IMR-90 (cell line): ENCODE measurements at regions not wholly inside any gene's neighbourhood (a gene's known extent, or its start where the extent isn't known, plus 50 kb on each side); places are given as distances from the start of the nearest gene placed in this dataset.

Experiments used
- ATAC-seq: fragments of 200-7000 bp; cut with Tn5 transposase; 2 replicates; pipeline ENCODE4 v1.9.1; 2020; ENCODE audit warnings: low read depth, mild to moderate bottlenecking, moderate library complexity
- BruUV-seq: library from RNA; stranded (reverse); fragments of 400-500 nt; replicated peaks from 2 replicates; lab custom pipeline; 2021; lab: Mats Ljungman, UMichigan
- CTCF ChIA-PET: fragments of 300-600 bp; formaldehyde crosslinking; extraction: SDS; loops from one replicate; lab custom pipeline; 2021; ENCODE audit warnings: antibody characterized with exemption; lab: Yijun Ruan, JAX
- POLR2A ChIA-PET: fragments of 300-600 bp; sonication (Branson Sonifier 250); formaldehyde crosslinking; loops from one replicate; lab custom pipeline; 2022; ENCODE audit warnings: antibody characterized with exemption; ENCODE audit not compliant: unreplicated experiment; lab: Charles Lee
- DNase-seq: peaks from one replicate; pipeline ENCODE4 v3.0.0; 2013
- H2AFZ ChIP-seq: replicated peaks from 2 replicates; pipeline ENCODE3; 2013; ENCODE audit warnings: low read length, mild to moderate bottlenecking; ENCODE audit not compliant: poor library complexity
- H2AK5ac ChIP-seq: 2 replicates; pipeline ENCODE4 v1.6.1; 2013; ENCODE audit warnings: low read depth, low read length, inconsistent platforms
- H2AK9ac ChIP-seq: replicated peaks from 2 replicates; pipeline ENCODE3; 2013; ENCODE audit warnings: mild to moderate bottlenecking, low read depth, low read length, moderate library complexity; ENCODE audit not compliant: poor library complexity
- H2BK120ac ChIP-seq: 2 replicates; pipeline ENCODE4 v1.6.1; 2013; ENCODE audit warnings: low read depth, low read length, inconsistent platforms
- H2BK15ac ChIP-seq: 3 replicates; pipeline ENCODE4 v1.6.1; 2013; ENCODE audit warnings: low read depth, low read length, inconsistent platforms
- H2BK20ac ChIP-seq: 2 replicates; pipeline ENCODE4 v1.6.1; 2013; ENCODE audit warnings: low read depth, mild to moderate bottlenecking, inconsistent platforms, low read length, moderate library complexity
- H2BK5ac ChIP-seq: 2 replicates; pipeline ENCODE4 v1.6.1; 2013; ENCODE audit warnings: mild to moderate bottlenecking, low read depth, low read length, inconsistent platforms; ENCODE audit not compliant: poor library complexity, severe bottlenecking
- H3K14ac ChIP-seq: replicated peaks from 2 replicates; pipeline ENCODE4 v1.6.1; 2013; ENCODE audit warnings: low read depth, low read length, inconsistent platforms
- H3K18ac ChIP-seq: 2 replicates; pipeline ENCODE4 v1.6.1; 2013; ENCODE audit warnings: low read depth, low read length, control low read depth
- H3K23ac ChIP-seq: 2 replicates; pipeline ENCODE4 v1.6.1; 2013; ENCODE audit warnings: low read depth, low read length, inconsistent platforms
- H3K27ac ChIP-seq: 2 replicates; pipeline ENCODE4 v1.5.1; 2013; ENCODE audit warnings: mild to moderate bottlenecking, control low read depth, low read length; ENCODE audit not compliant: insufficient read depth
- H3K27me3 ChIP-seq: 2 replicates; pipeline ENCODE4 v1.6.1; 2013; ENCODE audit warnings: low read length; ENCODE audit not compliant: control insufficient read depth, insufficient read depth
- H3K36me3 ChIP-seq: 2 replicates; pipeline ENCODE4 v1.6.1; 2013; ENCODE audit warnings: low read length, mixed read lengths; ENCODE audit not compliant: control insufficient read depth, insufficient read depth
- H3K4ac ChIP-seq: 2 replicates; pipeline ENCODE4 v1.6.1; 2013; ENCODE audit warnings: low read depth, low read length, inconsistent platforms
- H3K4me1 ChIP-seq: 2 replicates; pipeline ENCODE4 v1.6.1; 2013; ENCODE audit warnings: low read length, mixed read lengths; ENCODE audit not compliant: control insufficient read depth, insufficient read depth
- H3K4me2 ChIP-seq: 2 replicates; pipeline ENCODE4 v1.6.1; 2013; ENCODE audit warnings: low read depth, mild to moderate bottlenecking, control low read depth, low read length, moderate library complexity
- H3K4me3 ChIP-seq: 2 replicates; pipeline ENCODE4 v1.5.1; 2013; ENCODE audit warnings: low read depth, mild to moderate bottlenecking, control low read depth, low read length, moderate library complexity; ENCODE audit not compliant: insufficient read depth
- H3K56ac ChIP-seq: 2 replicates; pipeline ENCODE4 v1.6.1; 2013; ENCODE audit warnings: low read length, inconsistent platforms; ENCODE audit not compliant: insufficient read depth; ENCODE audit errors: extremely low read depth
- H3K79me1 ChIP-seq, 2 experiments: 2 replicates each; pipeline ENCODE4 v1.6.1; 2013; ENCODE audit warnings: low read length in 2 of 2, inconsistent platforms in 1 of 2, low read depth in 1 of 2
- H3K9ac ChIP-seq: 2 replicates; pipeline ENCODE4 v1.6.1; 2013; ENCODE audit warnings: low read depth, low read length, control low read depth
- H3K9me1 ChIP-seq: 2 replicates; pipeline ENCODE4 v1.6.1; 2013; ENCODE audit warnings: low read length, inconsistent platforms; ENCODE audit not compliant: insufficient read depth
- H3K9me3 ChIP-seq: 2 replicates; pipeline ENCODE4 v1.6.1; 2013; ENCODE audit warnings: low read length; ENCODE audit not compliant: control insufficient read depth, insufficient read depth
- H4K20me1 ChIP-seq: 2 replicates; pipeline ENCODE4 v1.6.1; 2013; ENCODE audit warnings: low read length, inconsistent platforms; ENCODE audit not compliant: insufficient read depth
- H4K5ac ChIP-seq: 2 replicates; pipeline ENCODE4 v1.6.1; 2013; ENCODE audit warnings: mild to moderate bottlenecking, low read depth, low read length, control low read depth
- H4K8ac ChIP-seq, 2 experiments: 2 replicates each; pipeline ENCODE4 v1.6.1; 2013; ENCODE audit warnings: low read depth in 2 of 2, low read length in 2 of 2, control low read depth in 1 of 2, inconsistent platforms in 1 of 2
- H4K91ac ChIP-seq: 2 replicates; pipeline ENCODE4 v1.6.1; 2013; ENCODE audit warnings: low read depth, low read length, inconsistent platforms; ENCODE audit not compliant: insufficient read depth
- CEBPB ChIP-seq: IDR thresholded peaks from 2 replicates; pipeline ENCODE4 v1.6.1; 2012; ENCODE audit warnings: low read depth, low read length, improper control_type of control experiment
- ELK1 ChIP-seq: fragments of 150-350 bp; IDR thresholded peaks from 2 replicates; pipeline ENCODE4 v1.6.1; 2016; ENCODE audit warnings: low read depth, mild to moderate bottlenecking, low read length, moderate library complexity, borderline replicate concordance
- MAZ ChIP-seq: IDR thresholded peaks from 2 replicates; pipeline ENCODE4 v1.6.1; 2012; ENCODE audit warnings: low read depth, mild to moderate bottlenecking, low read length, improper control_type of control experiment, moderate library complexity, borderline replicate concordance
- RAD21 ChIP-seq: IDR thresholded peaks from 2 replicates; pipeline ENCODE4 v1.6.1; 2012; ENCODE audit warnings: low read length, improper control_type of control experiment
- USF2 ChIP-seq: fragments of 150-350 bp; IDR thresholded peaks from 2 replicates; pipeline ENCODE4 v1.6.1; 2017; ENCODE audit warnings: mild to moderate bottlenecking, antibody characterized with exemption, low read length, low read depth
- WGBS, 2 experiments: methylation state at CpG; one replicate each; pipeline versions ENCODE4 v1.1.5 to v1.1.7; 2013; ENCODE audit warnings: missing lambda C conversion rate in 2 of 2; ENCODE audit not compliant: insufficient read length in 1 of 2; ENCODE audit errors: extremely low coverage in 2 of 2; 5-methylcytosine and 5-hydroxymethylcytosine counted together
- dilution Hi-C: fragments of 300-500 bp; cut with HindIII; formaldehyde crosslinking; loops from one replicate; pipeline ENCODE4 v1.14.3; 2018; ENCODE audit warnings: low sequenced_read_pairs; ENCODE audit not compliant: unreplicated experiment
- in situ Hi-C: fragments of 300-500 bp; cut with MboI; formaldehyde crosslinking; loops from 3 replicates; pipeline ENCODE4 v1.14.3; 2019; ENCODE audit warnings: low sequenced_read_pairs, inconsistent platforms, mixed read lengths
- intact Hi-C: fragments of 100-400 bp; cut with micrococcal nuclease; formaldehyde crosslinking; loops from 2 replicates; pipeline ENCODE4 v1.10.0; 2022

- Histone ChIP-seq H2BK15ac (no peak overlapping the region), H2BK120ac (no peak overlapping the region), H3K27me3 (no peaks in the 10 kb centered on the region), H3K18ac (no peak overlapping the region), H2BK5ac (no peak overlapping the region), H3K27ac (no peak overlapping the region), H3K9me3 (peaks cover 8% of the 10 kb centered on the region), H3K4me3 (no peak overlapping the region), H4K5ac (no peak overlapping the region), H4K20me1 (no peaks in the 10 kb centered on the region), H4K8ac (no peak overlapping the region), H3K4me1 (no peaks in the 10 kb centered on the region), H3K14ac (no peak overlapping the region), H3K56ac (no peak overlapping the region), H2AK9ac (no peak overlapping the region), H2BK20ac (no peak overlapping the region), H3K36me3 (no peaks in the 10 kb centered on the region), H4K91ac (no peak overlapping the region), H3K79me1 (no peaks in the 10 kb centered on the region), H2AFZ (no peak overlapping the region), H3K23ac (no peak overlapping the region), H3K9me1 (no peaks in the 10 kb centered on the region), H3K4ac (no peak overlapping the region), H3K9ac (no peak overlapping the region), H3K4me2 (no peak overlapping the region), H2AK5ac (no peak overlapping the region)
- BruUV-seq, result no TSS peak
- intact Hi-C loops, result no loop called here
- ATAC-seq (no peak), DNase-seq (no peak)
- dilution Hi-C loops, result no loop called here
- no peak for TF ChIP-seq RAD21
- TF ChIP-seq MAZ, result no peak
- no peak for TF ChIP-seq CEBPB
- TF ChIP-seq ELK1, result no peak
- TF ChIP-seq USF2, result no peak
- in situ Hi-C loops, result no loop called here
- ChIA-PET CTCF (no interaction called here), POLR2A (no interaction called here)
- WGBS, 2 experiments, result no CpG with 5 or more reads among the region's 3 CpGs
These were observed 271.2 kb downstream of the HAPSTR1 start for GRCh38 chr16:9362604-9363003.
